Spleen (tissue), 11 donors: ENCODE measurements at regions not wholly inside any gene's neighbourhood (a gene's known extent, or its start where the extent isn't known, plus 50 kb on each side); places are given as distances from the start of the nearest gene placed in this dataset.

Experiments
- DNase-seq: peaks from one replicate; pipeline ENCODE4 v3.0.0-alpha.2; 2020
- H3K27ac ChIP-seq, 8 donors: fragments of 200-600 bp; sonication (generic) in 7 of 8; 1 replicate in 4 of 8; 2 replicates in 4 of 8; pipeline versions ENCODE4 v1.5.0 to v1.8.0; 2016 to 2021; ENCODE audit warnings: inconsistent platforms in 4 of 8, mild to moderate bottlenecking in 4 of 8, moderate library complexity in 1 of 8
- H3K27me3 ChIP-seq, 7 donors: fragments of 200-600 bp; sonication (generic) in 6 of 7; replicated peaks in 1 of 7; 1 replicate in 4 of 7; 2 replicates in 3 of 7; pipeline versions ENCODE4 v1.5.0 to v1.8.0; 2016 to 2021; ENCODE audit warnings: inconsistent platforms in 3 of 7, mild to moderate bottlenecking in 1 of 7
- H3K36me3 ChIP-seq, 6 donors: fragments of 200-600 bp; sonication (generic) in 5 of 6; 1 replicate in 4 of 6; 2 replicates in 2 of 6; pipeline versions ENCODE4 v1.5.0 to v1.8.0; 2016 to 2021; ENCODE audit warnings: inconsistent platforms in 2 of 6
- H3K4me1 ChIP-seq, 6 donors: fragments of 200-600 bp; sonication (generic) in 5 of 6; 1 replicate in 3 of 6; 2 replicates in 3 of 6; pipeline versions ENCODE4 v1.5.0 to v1.8.0; 2016 to 2021; ENCODE audit warnings: inconsistent platforms in 3 of 6
- H3K4me3 ChIP-seq, 8 donors: fragments of 200-600 bp; sonication (generic) in 7 of 8; 1 replicate in 4 of 8; 2 replicates in 4 of 8; pipeline versions ENCODE4 v1.5.0 to v1.8.0; 2016 to 2021; ENCODE audit warnings: inconsistent platforms in 4 of 8, mild to moderate bottlenecking in 4 of 8, moderate library complexity in 2 of 8
- H3K9me3 ChIP-seq, 8 donors: fragments of 200-600 bp; sonication (generic) in 7 of 8; 1 replicate in 4 of 8; 2 replicates in 4 of 8; pipeline versions ENCODE4 v1.5.0 to v1.8.0; 2016 to 2021; ENCODE audit warnings: inconsistent platforms in 4 of 8
- POLR2A ChIP-seq, 3 donors: fragments of 450-650 bp; IDR thresholded peaks; one replicate each; pipeline ENCODE4 v1.5.1; 2017; ENCODE audit warnings: antibody characterized with exemption in 3 of 3, mild to moderate bottlenecking in 1 of 3
- POLR2AphosphoS5 ChIP-seq, 3 donors: sonication (generic); formaldehyde crosslinking; IDR thresholded peaks; one replicate each; pipeline ENCODE4 v1.5.1; 2017; ENCODE audit warnings: antibody characterized with exemption in 3 of 3
- WGBS, 5 donors: extraction: QIAGEN DNeasy Blood & Tissue Kit in 3 of 5; methylation state at CpG; one replicate each; pipeline versions ENCODE4 v1.1.5 to v1.1.7; 2013 to 2018; 5-methylcytosine and 5-hydroxymethylcytosine counted together
- intact Hi-C: fragments of 100-400 bp; cut with DNase I; formaldehyde crosslinking; loops from one replicate; pipeline ENCODE4 v1.15.0; 2023; ENCODE audit warnings: low total_unique reads
- TF ChIP-seq, protein P1 (sequence below), 11 experiments: fragments of 200-600 bp in 7 of 11; fragments of 450-650 bp in 4 of 11; sonication (generic) in 4 of 11; IDR thresholded peaks in 8 of 11; conservative IDR thresholded peaks in 3 of 11; 1 replicate in 7 of 11; 2 replicates in 4 of 11; pipeline versions ENCODE4 v1.4.0 to v1.8.0; 2016 to 2021; ENCODE audit warnings: antibody characterized with exemption in 11 of 11, inconsistent platforms in 4 of 11, mild to moderate bottlenecking in 1 of 11
- donor health status: healthy with polysubstance abuse.
- donor health status: DM: no; HTN: no; CAD: no; lungs with moderate emphysema.
- donor health status: DM: no; HTN: no; CAD: no.
- donor health status: Bipolar disorder and iron deficiency.
- donor health status: healthy.
- donor health status: DM: no; HTN: no; CAD: no.
- donor health status: DM: yes; HTN: yes; CAD: no.

GRCh38 chr2:198444800-198445287 lies 640.5 kb downstream of the PLCL1 start:
- no peak for TF ChIP-seq POLR2A (IDR thresholded peaks at IDR 0.05)
- TF ChIP-seq, protein P1, sequence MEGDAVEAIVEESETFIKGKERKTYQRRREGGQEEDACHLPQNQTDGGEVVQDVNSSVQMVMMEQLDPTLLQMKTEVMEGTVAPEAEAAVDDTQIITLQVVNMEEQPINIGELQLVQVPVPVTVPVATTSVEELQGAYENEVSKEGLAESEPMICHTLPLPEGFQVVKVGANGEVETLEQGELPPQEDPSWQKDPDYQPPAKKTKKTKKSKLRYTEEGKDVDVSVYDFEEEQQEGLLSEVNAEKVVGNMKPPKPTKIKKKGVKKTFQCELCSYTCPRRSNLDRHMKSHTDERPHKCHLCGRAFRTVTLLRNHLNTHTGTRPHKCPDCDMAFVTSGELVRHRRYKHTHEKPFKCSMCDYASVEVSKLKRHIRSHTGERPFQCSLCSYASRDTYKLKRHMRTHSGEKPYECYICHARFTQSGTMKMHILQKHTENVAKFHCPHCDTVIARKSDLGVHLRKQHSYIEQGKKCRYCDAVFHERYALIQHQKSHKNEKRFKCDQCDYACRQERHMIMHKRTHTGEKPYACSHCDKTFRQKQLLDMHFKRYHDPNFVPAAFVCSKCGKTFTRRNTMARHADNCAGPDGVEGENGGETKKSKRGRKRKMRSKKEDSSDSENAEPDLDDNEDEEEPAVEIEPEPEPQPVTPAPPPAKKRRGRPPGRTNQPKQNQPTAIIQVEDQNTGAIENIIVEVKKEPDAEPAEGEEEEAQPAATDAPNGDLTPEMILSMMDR (IDR thresholded peaks at IDR 0.05 in 8 of 11, conservative IDR thresholded peaks at IDR 0.05 in 3 of 11), result no peak
- TF ChIP-seq POLR2AphosphoS5 (IDR thresholded peaks at IDR 0.05), result no peak
- H3K36me3 ChIP-seq, result no peaks in the 10 kb centered on the region
- H3K27ac ChIP-seq, result no peak overlapping the region
- 62 to 75% (median 72%) methylated on average over 2 of the region's 2 CpGs for WGBS, 5 donors
- no peaks in the 10 kb centered on the region for H3K4me1 ChIP-seq
- intact Hi-C loops, result no loop called here
- DNase-seq, result no peak
- H3K27me3 ChIP-seq, result no peaks in the 10 kb centered on the region
- H3K4me3 ChIP-seq, result no peak overlapping the region
- H3K9me3 ChIP-seq, result no peaks in the 10 kb centered on the region

DNA sequence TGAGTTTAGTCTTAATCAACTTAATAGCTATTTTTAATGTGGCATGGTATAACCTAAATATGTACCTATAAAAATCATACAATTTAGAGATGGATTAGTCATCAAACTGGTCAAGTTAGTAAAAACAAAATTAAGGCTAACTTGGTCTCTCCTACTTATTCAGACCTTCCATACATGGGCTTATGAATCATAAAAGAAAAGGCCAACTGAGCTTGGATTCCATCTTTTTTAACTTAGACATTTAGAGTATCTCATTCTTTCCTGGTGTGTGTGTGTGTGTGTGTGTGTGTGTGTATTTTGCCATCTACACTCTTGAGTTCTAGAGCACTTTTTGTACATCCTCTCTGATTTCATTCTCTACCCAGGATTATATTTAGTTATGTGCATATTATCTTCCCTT lies 637.5 kb downstream of the PLCL1 start:
- intact Hi-C loops, result no loop called here
- no peak overlapping the region for H3K27ac ChIP-seq

DNA sequence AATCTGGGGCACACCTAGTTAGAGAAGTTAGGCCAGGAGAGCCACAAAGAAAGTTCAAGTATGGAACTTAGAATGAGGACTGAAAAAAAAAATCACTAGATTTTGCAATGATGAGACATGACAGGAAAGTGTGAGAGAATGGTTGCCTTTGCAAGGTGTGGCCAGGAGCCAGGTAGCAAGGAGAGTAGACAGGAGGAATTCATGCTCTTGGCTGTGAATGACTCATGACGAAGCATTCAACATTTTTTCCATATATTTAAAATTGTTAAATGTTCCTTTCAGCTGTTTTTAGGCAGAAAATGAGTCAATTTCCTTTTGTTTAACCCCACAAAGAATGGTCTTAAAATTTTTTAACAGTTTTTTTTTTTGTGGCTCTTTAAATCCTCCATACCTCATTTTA lies 636.9 kb downstream of the PLCL1 start:
- WGBS, 5 donors, result 63 to 85% (median 69%) methylated on average over 1 of the region's 1 CpG
- TF ChIP-seq, protein P1 (IDR thresholded peaks at IDR 0.05 in 8 of 11, conservative IDR thresholded peaks at IDR 0.05 in 3 of 11), result no peak
- TF ChIP-seq POLR2AphosphoS5 (IDR thresholded peaks at IDR 0.05), result no peak
- no peak for TF ChIP-seq POLR2A (IDR thresholded peaks at IDR 0.05)

More for the DNA sequence above, 637.5 kb downstream of the PLCL1 start:
- Histone ChIP-seq H3K36me3 (no peaks in the 10 kb centered on the region), H3K4me1 (no peaks in the 10 kb centered on the region), H3K4me3 (no peak overlapping the region), H3K27me3 (no peaks in the 10 kb centered on the region), H3K9me3 (no peaks in the 10 kb centered on the region)
- DNase-seq, result no peak
- TF ChIP-seq POLR2A (IDR thresholded peaks at IDR 0.05) (no peak), POLR2AphosphoS5 (IDR thresholded peaks at IDR 0.05) (no peak)
- TF ChIP-seq, protein P1 (IDR thresholded peaks at IDR 0.05 in 8 of 11, conservative IDR thresholded peaks at IDR 0.05 in 3 of 11), result no peak

GRCh38 chr2:198440833-198441232 lies 636.4 kb downstream of the PLCL1 start:
- 30 to 45% (median 40%) methylated on average over 2 of the region's 2 CpGs for WGBS, 5 donors

More for the DNA sequence above, 636.9 kb downstream of the PLCL1 start:
- no peaks in the 10 kb centered on the region for H3K36me3 ChIP-seq
- intact Hi-C loops, result no loop called here
- no peak for DNase-seq
- no peaks in the 10 kb centered on the region for H3K4me1 ChIP-seq
- H3K9me3 ChIP-seq, result no peaks in the 10 kb centered on the region
- H3K4me3 ChIP-seq, result no peak overlapping the region
- H3K27ac ChIP-seq, result no peak overlapping the region
- H3K27me3 ChIP-seq, result no peaks in the 10 kb centered on the region

More at GRCh38 chr2:198440833-198441232, 636.4 kb downstream of the PLCL1 start:
- no peaks in the 10 kb centered on the region for H3K36me3 ChIP-seq
- TF ChIP-seq POLR2A (IDR thresholded peaks at IDR 0.05) (no peak), POLR2AphosphoS5 (IDR thresholded peaks at IDR 0.05) (no peak)
- TF ChIP-seq, protein P1 (IDR thresholded peaks at IDR 0.05 in 8 of 11, conservative IDR thresholded peaks at IDR 0.05 in 3 of 11), result no peak
- no peak for DNase-seq
- no peak overlapping the region for H3K4me3 ChIP-seq
- intact Hi-C loops, result no loop called here
- H3K4me1 ChIP-seq, result no peaks in the 10 kb centered on the region
- no peaks in the 10 kb centered on the region for H3K9me3 ChIP-seq
- H3K27ac ChIP-seq, result no peak overlapping the region
- H3K27me3 ChIP-seq, result no peaks in the 10 kb centered on the region
